Hematopoietic multipotent progenitor cell (in vitro differentiated cells): ENCODE measurements at regions not wholly inside any gene's neighbourhood (a gene's known extent, or its start where the extent isn't known, plus 50 kb on each side); places are given as distances from the start of the nearest gene placed in this dataset.
"Not testable (repeated sequence)": the region's sequence is repeated elsewhere in the genome, so short reads cannot be mapped to it uniquely, and the experiment has no call there.

Source experiments
- DNase-seq, 3 donors: peaks; one replicate each; pipeline ENCODE4 v3.0.0-alpha.2; 2011 to 2015; ENCODE audit warnings: low read depth in 2 of 3, low spot score in 2 of 3

DNA sequence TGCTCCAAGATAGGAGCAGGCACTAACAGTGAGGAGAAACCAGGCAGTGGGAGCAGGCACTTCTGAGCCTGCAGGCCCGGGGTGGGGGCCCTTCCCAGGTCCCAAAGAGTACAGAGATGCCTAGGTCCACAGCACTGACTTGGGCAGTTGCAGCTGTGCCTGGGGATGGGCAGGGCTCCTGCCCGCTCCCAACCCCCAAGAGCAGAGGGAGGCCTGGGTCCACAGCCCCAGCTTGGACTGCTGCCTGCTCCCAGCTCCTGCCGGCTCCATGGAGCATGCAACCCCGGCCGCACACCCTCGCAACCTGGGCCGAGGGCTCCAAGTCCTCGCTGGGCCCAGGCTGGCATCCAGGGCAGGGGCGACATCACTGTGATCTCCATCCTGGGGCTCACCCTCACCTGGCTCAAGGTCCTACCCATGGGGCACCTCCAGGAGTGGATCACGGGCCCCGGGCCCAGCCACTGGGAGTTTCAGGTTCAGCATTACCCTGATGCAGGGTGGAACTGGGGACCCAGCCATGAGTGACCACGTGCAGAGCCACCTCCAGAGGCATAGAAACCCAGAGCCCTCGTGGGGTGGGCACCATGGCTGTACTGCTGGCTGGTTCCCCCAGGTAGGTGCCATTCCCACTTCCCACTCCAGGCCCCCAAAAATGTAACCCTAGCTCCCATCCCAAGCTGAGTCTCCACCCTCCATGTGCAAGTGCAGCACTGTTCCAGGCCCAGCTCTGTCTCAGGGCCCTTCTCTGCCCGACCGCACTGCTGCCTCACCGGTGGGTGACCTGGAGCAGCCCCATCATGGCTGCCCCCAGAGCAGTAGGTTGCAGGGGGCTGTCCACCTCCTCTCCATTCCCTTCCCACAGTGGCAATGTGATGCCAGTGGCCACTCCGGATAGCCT, 325.6 kb downstream of the NR4A2 start:
- no peak for DNase-seq

DNA sequence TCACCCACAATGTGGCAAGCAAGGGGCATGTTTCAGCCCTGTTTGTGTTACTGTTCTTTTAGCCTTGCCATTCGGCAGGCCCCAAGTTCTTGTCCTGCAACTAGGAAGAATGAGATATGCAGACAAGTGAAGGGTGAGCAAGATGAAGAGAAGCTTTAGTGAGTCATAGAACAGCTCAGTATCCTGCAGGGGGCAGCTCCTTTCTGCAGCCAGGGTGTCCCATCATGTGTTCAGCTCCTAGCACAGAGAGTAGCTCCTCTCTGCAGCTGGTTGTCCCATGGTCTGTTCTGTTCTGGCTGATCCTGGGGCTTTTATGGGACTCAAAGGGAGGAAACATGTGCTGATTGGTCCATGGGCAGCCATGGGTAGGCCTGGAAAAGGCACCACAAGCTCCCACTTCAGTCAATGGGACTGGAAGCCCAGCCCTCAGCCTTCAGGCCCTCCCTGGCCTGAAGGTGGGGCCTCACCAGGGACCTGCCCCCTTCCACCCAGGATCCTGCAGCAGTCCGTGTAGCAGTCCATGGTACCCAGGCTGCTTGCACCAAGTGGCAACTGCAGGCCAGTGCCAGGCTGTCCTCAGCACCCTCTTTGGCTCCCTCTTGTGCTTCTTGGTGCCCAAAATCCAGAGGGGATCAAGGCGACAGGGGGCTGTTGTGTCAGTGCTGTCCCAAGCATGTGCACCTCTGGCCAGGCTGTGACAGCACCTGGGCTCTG, 326.4 kb downstream of the NR4A2 start:
- no peak for DNase-seq

DNA sequence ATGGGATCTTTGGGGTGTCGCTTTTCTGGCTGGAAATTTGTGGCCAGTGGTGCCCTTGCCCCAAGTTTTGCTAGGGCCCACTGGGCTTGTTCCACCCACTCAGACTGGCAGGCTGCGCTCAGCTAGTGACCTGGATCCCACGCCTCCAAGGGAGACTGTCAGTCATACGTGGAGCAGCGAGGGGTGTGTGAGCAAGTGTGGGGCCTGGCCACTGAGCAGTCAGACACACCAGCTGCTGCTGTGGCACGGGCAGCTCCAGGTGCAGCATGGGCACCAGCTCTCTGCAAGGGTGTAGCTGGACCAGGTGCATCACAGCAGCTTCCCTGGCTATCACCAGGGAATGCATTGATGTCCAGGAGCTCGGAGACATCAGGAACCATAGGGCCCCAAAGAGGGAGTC, 327.0 kb downstream of the NR4A2 start:
- DNase-seq = no peak

DNA sequence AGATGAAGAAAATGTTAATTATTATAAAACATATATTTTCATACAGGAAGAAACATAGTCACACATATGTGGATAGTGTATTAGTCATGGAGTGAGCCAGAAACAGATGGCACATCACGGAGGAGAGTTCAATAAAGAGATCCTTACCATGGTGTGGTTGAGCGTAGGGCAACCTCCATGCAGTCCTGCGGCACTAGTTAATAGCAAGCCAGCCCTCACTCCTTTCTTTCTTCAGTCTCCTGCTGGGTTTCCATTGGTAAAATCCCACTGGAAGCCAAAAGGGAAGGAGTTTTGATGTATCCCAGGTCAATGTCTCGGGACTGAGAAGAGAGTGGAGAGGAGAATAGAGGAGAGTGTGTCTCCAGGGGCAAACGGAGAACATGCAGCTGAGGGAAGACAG, 328.1 kb downstream of the NR4A2 start:
- DNase-seq = no peak

DNA sequence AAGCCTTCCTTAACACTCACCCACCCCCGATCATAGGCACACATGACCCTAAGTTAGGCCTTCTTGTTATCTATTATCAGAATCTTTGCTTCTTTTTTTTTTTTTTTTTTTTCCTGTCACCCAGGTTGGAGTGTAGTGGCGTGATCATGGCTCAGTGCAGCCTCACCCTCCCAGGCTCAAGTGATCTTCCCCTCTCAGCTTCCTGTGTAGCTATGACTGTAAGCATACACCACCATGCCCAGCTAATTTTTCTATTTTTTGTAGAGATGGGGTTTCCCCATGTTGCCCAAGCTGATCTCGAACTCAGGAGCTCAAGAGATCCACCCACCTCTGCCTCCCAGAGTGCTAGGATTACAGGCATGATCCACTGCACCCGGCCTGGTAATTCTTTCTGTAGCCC, 328.7 kb downstream of the NR4A2 start:
- no peak for DNase-seq

DNA sequence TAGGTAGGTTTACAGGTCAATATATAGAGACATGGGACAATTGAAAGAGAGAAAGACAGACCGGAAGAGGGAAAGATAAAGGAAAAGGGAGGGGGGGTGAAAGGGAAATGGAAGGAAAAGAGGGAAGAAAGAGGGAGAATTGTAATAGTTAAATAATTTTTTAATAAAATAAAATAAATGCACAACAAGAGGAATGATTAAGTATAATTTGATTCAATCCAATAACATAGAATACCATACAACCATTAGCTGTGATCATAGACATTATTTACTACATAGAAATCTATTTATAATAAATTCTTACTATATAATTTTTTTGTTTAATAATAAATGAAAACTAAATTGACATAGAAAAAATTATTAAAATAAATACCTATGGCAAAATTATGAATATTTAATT, 330.7 kb downstream of the NR4A2 start:
- DNase-seq = no peak

DNA sequence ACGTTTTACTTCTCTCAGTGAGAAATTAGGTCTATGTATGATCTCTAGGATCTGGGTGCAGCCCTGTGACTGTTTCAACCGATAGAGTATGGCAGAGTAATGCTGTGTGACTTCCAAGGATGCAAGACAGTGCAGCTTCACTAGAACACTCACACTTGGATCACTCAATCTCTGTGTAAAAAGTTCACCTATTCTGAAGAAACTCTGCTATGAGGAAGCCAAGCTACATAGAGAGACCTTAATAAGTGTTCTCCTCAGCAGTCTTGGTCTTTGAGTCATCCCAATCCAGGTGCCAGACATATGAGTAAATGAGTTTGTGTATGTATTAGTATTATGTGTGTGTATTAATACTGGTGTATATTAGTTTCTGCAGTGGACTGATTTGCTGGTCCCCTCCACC, 335.0 kb downstream of the NR4A2 start:
- no peak for DNase-seq

DNA sequence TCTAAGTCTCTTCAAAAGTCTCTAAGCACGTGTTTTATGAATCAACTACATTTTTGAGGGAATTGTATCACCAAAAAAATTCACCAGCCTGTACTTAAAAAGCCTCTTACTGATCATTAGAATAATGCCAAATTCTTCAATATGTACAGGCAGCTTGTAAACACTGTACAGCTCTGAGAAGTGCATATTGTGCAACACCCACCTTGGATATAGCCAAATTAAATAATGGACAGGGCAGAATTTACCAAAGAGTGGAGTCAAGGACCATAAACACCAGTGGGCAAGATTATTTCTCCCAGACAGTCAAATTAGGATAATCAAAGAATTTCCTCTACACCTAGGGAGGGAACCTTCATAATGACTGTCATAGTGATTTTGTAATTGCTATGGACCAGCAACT, 338.2 kb downstream of the NR4A2 start:
- DNase-seq = no peak

DNA sequence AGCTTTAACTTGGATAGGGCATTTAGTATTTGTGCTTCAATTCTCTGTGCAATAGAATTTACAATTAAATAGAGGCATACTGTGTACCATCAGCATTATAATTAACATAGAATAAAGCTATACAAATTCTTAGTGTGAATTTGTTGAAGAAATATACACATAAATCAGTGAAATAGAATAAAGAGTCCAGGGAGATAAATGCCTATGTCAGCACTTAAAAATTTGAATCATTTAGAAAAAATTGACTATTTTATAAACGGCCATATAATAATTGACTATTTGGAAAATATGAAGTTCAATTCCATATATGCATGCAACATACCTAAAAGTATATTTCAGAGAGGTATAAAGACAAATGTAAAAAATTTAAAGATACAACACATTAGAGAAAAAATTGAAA, 348.7 kb downstream of the NR4A2 start:
- no peak for DNase-seq

DNA sequence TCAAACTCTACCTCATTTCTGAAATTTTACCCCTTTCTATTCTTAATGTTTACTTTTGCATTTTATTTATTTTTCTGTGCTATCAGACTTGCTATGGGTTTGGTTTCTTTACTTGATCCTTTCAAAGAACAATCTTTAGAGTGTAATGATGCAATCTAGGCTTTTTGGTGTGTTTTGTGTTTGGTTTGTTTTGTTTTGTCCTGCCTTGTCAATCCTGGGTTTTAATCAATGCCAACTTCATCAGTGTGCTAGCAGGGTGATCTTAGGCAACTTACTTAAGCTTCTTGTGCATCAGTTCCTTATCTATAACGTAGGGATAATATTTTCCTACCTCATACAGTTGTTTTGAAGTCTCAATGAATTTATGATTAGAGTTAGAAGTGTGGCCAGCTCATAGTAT, 350.4 kb downstream of the NR4A2 start:
- no peak for DNase-seq

DNA sequence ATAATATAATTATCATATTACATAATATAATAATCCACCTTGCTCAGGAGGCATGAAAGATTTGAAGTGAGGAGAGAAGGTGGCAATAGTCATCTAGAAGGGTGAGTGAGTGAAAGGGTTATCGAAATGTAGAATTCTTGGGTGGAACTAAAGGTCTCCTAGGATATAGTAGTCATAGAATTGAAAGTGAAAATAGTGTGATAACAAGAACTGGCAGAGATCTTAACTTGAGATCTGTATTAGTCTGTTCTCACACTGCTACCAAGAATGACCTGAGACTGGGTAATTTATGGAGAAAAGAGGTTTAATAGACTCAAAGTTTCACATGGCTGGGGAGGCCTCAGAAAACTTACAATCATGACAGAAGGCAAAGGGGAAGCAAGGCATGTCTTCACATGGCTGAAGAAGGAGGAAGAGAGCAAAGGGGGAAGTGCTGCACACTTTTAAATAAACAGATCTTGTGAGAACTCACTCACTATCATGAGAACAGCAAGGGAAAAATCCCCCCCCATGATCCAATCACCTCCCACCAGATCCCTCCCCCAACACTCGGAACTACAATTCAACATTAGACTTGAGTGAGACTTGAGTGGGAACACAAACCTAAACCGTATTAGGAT, 351.5 kb downstream of the NR4A2 start:
- no peak for DNase-seq

DNA sequence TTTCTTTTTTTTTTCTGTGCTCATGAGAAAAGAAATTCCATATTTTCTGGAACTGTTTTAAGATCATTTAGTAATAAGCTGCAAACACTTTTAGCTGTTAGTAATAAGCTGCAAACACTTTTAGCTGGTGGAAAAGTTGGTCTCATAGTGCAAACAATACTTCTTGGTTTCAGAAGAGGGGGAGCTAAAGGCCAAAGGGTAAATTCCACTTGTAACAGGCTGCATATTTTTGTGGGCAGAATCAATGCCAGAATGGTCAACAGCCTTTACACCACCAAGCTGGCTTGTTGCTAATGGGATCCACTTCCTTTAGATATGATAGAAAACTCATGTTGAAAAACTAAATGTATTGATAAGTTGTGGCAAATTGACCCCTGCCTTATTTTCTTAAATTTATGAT, 356.8 kb downstream of the NR4A2 start:
- DNase-seq = no peak

DNA sequence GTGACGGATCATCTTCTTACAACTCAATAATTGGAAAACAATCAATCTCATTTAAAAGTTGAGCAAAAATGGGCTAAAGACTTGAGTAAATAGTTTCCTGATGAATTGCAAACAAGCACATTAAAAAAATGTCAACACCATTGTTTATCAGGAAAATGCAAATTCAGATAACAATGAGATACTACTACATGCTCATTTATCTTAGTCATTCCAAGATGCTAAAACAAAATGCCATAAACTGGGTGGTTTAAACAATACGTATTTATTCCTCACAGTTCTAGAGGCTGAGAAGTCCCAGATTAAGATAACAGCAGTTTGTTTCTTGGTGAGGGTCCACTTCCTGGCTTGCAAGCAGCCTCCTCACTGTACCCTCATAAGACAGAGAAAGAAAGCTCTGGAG, 359.6 kb downstream of the NR4A2 start:
- no peak for DNase-seq

DNA sequence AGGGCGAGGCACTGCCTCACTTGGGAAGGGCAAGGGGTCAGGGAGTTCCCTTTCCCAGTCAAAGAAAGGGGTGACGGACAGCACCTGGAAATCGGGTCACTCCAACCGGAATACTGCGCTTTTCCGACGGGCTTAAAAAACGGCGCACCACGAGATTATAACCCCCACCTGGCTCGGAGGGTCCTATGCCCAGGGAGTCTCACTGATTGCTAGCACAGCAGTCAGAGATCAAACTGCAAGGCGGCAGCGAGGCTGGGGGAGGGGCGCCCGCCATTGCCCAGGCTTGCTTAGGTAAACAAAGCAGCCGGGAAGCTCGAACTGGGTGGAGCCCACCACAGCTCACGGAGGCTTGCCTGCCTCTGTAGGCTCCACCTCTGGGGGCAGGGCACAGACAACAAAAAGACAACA, 366.5 kb downstream of the NR4A2 start:
- DNase-seq = not testable (repeated sequence)

DNA sequence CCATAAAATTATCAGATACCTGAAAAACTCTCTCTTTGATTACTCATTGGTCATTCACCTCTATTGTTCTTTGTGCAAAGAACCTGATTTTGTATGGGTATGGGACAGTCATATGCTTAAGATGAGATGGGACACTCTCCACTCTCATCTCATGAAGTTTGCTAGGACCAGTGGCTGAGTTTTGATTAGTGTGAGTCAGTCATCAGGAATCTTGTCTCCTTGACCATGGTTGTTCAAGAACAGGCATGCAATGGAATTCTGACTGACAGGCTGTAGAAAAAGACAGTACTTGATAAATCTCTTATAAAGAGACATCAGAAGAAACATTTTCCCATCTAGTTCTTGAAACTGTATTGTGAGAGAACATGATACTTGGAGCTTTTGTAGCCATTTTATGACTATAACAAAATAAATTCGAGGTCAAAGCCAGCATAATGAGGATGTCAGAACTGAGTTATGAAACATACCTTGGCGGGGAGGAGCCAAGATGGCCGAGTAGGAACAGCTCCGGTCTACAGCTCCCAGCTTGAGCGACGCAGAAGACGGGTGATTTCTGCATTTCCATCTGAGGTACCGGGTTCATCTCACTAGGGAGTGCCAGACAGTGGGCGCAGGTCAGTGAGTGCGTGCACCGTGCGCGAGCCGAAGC, 367.0 kb downstream of the NR4A2 start:
- DNase-seq = no peak

DNA sequence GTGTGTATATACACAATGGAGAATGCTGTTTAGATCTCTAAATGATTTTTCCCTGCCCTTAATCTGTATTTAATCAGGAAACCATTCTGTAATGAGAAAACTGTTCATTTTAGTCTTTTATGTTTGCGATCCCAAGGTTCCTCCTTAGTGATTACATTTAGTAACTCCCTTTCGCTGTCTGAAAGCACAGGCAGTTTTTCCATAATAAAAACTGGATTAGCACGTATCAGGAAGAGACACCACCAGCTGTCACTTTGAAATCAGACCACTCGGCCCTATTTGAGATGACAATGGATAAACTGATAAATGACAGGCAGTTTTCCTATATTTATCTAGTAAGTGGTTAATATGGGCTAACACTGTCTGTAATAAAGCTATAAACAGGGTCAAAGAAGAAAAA, 370.9 kb downstream of the NR4A2 start:
- no peak for DNase-seq

DNA sequence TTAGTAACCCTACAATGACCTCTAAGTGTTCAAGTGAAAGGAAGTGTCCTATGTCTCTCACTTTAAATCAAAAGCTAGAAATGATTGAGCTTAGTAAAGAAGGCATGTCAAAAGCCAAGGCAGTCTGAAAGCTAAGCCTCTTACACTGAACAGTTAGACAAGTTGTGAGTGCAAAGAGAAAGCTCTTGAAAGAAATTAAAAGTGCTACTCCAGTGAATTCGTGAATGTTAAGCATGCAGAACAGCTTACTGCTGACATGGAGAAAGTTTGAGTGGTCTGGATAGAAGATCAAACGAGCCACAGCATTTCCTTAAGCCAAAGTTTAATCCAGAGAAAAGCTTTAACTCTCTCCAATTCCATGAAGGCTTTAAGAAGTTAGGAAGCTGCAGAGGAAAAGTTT, 373.7 kb downstream of the NR4A2 start:
- DNase-seq = no peak

DNA sequence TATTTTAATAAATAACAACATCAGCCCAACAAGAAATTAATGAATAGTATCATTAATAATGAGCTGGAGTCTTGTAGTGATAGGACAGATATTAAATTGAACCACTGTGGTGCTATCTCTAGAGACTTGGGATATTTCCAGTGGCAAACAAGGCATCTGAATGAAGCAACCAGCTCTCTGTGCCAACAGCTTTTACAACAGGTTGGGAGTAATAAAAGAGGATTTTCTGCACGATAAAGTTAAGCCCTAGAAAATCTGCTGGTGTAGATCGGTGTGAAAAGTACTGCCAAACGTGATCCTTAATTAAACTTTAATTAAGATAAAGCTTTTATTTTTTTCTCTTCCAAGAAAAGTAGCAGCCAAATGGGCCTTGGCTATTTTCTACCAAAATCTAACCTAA, 385.5 kb downstream of the NR4A2 start:
- no peak for DNase-seq

DNA sequence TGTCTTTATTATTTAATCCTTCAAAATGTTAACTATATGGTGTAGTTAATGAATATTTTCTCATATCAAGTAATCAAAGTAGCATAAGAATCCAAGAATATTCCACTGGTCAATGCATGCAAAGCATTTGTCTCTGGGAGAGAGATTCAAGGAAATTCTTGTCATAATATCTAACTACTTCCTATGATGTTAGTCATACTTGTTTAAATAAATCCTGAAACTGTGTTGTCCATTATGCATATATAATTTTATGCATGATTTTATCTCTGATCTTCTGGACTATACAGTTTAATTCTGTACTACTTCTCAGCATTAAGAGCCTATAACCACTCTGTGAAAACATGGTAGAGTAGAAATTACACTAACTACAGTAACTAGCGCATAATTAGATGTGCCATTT, 388.3 kb downstream of the NR4A2 start:
- no peak for DNase-seq

DNA sequence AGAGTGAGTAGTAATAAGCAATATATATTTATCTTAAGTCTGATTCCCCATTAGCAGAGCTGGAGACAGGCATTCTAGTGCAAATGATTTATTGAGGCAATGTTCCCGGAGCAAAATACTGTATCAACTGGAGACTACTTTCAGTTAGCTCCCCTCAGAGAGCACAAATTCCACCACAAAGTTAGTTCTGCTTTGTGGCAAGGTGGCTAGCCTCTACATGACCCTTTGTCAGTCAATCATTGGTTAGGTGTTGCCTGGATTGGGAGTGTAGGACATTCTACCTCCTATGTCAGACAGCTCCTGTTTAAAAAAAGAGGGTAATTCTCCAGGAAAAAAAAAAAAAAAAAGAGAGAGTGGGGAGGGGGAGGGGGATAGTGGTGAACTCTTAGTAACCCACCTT, 402.2 kb downstream of the NR4A2 start:
- DNase-seq = no peak

DNA sequence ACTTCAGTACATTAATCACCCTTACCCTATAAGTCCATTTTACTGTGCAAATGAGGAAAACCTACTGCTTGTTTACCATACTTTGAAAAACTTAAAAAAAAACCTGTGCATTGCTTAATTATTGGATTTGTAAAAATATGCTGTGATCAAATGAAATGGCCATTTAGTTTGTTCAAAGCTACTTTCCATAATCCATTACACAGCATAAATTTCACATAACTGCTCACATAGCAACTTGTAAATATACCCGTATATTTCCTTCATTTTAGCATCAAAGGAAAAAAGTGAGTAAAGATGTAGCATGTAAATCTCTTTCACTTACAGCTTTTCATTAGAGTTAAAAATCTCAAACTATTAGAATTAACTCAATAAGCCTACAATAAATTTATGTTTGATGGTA, 415.1 kb downstream of the NR4A2 start:
- no peak for DNase-seq
